ENCODE measurements at regions not wholly inside any gene's neighbourhood (a gene's known extent, or its start where the extent isn't known, plus 50 kb on each side); places are given as distances from the start of the nearest gene placed in this dataset.

DNA sequence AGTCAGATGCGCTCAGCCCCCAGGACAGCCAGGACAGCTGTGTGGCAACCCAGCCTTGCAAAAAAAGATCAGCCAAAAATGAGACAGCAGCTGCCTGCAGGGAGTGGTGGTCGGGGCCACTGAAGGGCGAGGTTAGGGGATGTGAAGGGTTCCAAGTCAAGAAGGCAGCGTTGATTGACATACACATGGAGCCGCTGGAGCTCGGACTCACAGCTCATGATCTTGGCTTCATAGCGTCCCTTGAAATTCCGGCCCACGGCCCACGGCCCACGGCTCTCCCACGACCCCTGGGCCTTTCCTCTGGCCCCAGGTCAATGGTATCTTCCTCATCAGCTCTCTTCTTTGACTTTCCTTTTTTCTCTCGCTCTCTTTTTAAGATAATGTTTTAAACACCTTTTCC is 390.0 kb upstream of the IRX4 start (continued):
- TF ChIP-seq, protein P1, sequence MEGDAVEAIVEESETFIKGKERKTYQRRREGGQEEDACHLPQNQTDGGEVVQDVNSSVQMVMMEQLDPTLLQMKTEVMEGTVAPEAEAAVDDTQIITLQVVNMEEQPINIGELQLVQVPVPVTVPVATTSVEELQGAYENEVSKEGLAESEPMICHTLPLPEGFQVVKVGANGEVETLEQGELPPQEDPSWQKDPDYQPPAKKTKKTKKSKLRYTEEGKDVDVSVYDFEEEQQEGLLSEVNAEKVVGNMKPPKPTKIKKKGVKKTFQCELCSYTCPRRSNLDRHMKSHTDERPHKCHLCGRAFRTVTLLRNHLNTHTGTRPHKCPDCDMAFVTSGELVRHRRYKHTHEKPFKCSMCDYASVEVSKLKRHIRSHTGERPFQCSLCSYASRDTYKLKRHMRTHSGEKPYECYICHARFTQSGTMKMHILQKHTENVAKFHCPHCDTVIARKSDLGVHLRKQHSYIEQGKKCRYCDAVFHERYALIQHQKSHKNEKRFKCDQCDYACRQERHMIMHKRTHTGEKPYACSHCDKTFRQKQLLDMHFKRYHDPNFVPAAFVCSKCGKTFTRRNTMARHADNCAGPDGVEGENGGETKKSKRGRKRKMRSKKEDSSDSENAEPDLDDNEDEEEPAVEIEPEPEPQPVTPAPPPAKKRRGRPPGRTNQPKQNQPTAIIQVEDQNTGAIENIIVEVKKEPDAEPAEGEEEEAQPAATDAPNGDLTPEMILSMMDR (conservative IDR thresholded peaks at IDR 0.05; ENCODE audit: low read depth in 2 of 2) = no peak
- TF ChIP-seq POLR2AphosphoS5 (IDR thresholded peaks at IDR 0.05; ENCODE audit: low read depth) = no peak
- no peak for TF ChIP-seq CREB1 (CRISPR knock-in tag; IDR thresholded peaks at IDR 0.05; ENCODE audit: low read depth)
- TF ChIP-seq EZH2phosphoT487 (IDR thresholded peaks at IDR 0.05; ENCODE audit: unreplicated experiment) = no peak
- TF ChIP-seq STAT1 (IDR thresholded peaks at IDR 0.05; ENCODE audit: unreplicated experiment) = no peak

DNA sequence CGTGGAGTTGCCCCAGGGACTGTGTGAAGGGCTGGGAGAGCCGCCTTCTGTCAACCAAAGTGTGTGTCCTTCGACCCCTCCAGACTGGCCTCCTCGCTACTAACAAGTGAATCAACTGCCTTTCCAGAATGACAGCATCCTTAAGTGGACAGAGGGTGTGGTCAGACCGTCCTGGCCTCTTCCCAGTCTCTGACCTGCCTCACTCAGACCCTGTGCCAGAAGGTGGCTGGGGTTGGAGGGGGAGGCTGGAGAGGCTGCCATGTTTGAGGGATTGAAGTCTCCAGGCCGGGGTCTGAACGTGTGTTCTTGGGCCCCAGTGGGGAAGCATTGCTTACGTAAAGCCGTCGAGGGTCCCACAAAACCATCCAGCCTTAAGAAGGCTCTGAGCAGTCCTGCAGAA is 389.3 kb upstream of the IRX4 start:
- Mint-ChIP-seq H3K36me3 (ENCODE audit: low read depth) (no peaks in the 10 kb centered on the region), H3K4me3 (no peak overlapping the region), H3K9me3 (no peaks in the 10 kb centered on the region), H3K27ac (no peak overlapping the region), H3K4me1 (peaks cover 9% of the 10 kb centered on the region), H3K27me3 (ENCODE audit: insufficient read depth, low read depth, poor library complexity) (peaks cover 5% of the 10 kb centered on the region)
- no peak overlapping the region for H3K4me2 ChIP-seq
- H4K20me1 ChIP-seq (replicated peaks; ENCODE audit: insufficient read depth) = no peaks in the 10 kb centered on the region
- no peak overlapping the region for H3K27ac ChIP-seq (ENCODE audit: low read depth)
- no peaks in the 10 kb centered on the region for H3K27me3 ChIP-seq (ENCODE audit: insufficient read depth)
- ATAC-seq (no peak), DNase-seq (ENCODE audit: low spot score) (no peak)
- H3K9me2 ChIP-seq (ENCODE audit: insufficient read depth) = no peaks in the 10 kb centered on the region
- no peaks in the 10 kb centered on the region for H3K4me1 ChIP-seq (ENCODE audit: insufficient read depth)
- no peaks in the 10 kb centered on the region for H3K36me3 ChIP-seq (ENCODE audit: insufficient read depth)
- H3F3A ChIP-seq (replicated peaks; ENCODE audit: low read depth) = no peaks in the 10 kb centered on the region
- H2AFZ ChIP-seq = no peak overlapping the region
- H3K4me3 ChIP-seq = no peak overlapping the region
- H3K79me2 ChIP-seq (replicated peaks; ENCODE audit: insufficient read depth) = no peaks in the 10 kb centered on the region
- TF ChIP-seq STAT1 (IDR thresholded peaks at IDR 0.05; ENCODE audit: unreplicated experiment) (no peak), CREB1 (CRISPR knock-in tag; IDR thresholded peaks at IDR 0.05; ENCODE audit: low read depth) (no peak), EZH2 (IDR thresholded peaks at IDR 0.05; ENCODE audit: low read depth, unreplicated experiment) (no peak), JUNB (IDR thresholded peaks at IDR 0.05; ENCODE audit: unreplicated experiment) (no peak), EZH2phosphoT487 (IDR thresholded peaks at IDR 0.05; ENCODE audit: unreplicated experiment) (no peak), NANOG (IDR thresholded peaks at IDR 0.05; ENCODE audit: borderline replicate concordance) (no peak), POLR2AphosphoS5 (IDR thresholded peaks at IDR 0.05; ENCODE audit: low read depth) (no peak), ZNF114 (CRISPR knock-in tag; IDR thresholded peaks at IDR 0.05) (no peak), ZNF331 (CRISPR knock-in tag; IDR thresholded peaks at IDR 0.05; ENCODE audit: low read depth) (no peak)
- TF ChIP-seq, protein P2, sequence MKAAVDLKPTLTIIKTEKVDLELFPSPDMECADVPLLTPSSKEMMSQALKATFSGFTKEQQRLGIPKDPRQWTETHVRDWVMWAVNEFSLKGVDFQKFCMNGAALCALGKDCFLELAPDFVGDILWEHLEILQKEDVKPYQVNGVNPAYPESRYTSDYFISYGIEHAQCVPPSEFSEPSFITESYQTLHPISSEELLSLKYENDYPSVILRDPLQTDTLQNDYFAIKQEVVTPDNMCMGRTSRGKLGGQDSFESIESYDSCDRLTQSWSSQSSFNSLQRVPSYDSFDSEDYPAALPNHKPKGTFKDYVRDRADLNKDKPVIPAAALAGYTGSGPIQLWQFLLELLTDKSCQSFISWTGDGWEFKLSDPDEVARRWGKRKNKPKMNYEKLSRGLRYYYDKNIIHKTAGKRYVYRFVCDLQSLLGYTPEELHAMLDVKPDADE (IDR thresholded peaks at IDR 0.05) = no peak
- TF ChIP-seq, protein P3, sequence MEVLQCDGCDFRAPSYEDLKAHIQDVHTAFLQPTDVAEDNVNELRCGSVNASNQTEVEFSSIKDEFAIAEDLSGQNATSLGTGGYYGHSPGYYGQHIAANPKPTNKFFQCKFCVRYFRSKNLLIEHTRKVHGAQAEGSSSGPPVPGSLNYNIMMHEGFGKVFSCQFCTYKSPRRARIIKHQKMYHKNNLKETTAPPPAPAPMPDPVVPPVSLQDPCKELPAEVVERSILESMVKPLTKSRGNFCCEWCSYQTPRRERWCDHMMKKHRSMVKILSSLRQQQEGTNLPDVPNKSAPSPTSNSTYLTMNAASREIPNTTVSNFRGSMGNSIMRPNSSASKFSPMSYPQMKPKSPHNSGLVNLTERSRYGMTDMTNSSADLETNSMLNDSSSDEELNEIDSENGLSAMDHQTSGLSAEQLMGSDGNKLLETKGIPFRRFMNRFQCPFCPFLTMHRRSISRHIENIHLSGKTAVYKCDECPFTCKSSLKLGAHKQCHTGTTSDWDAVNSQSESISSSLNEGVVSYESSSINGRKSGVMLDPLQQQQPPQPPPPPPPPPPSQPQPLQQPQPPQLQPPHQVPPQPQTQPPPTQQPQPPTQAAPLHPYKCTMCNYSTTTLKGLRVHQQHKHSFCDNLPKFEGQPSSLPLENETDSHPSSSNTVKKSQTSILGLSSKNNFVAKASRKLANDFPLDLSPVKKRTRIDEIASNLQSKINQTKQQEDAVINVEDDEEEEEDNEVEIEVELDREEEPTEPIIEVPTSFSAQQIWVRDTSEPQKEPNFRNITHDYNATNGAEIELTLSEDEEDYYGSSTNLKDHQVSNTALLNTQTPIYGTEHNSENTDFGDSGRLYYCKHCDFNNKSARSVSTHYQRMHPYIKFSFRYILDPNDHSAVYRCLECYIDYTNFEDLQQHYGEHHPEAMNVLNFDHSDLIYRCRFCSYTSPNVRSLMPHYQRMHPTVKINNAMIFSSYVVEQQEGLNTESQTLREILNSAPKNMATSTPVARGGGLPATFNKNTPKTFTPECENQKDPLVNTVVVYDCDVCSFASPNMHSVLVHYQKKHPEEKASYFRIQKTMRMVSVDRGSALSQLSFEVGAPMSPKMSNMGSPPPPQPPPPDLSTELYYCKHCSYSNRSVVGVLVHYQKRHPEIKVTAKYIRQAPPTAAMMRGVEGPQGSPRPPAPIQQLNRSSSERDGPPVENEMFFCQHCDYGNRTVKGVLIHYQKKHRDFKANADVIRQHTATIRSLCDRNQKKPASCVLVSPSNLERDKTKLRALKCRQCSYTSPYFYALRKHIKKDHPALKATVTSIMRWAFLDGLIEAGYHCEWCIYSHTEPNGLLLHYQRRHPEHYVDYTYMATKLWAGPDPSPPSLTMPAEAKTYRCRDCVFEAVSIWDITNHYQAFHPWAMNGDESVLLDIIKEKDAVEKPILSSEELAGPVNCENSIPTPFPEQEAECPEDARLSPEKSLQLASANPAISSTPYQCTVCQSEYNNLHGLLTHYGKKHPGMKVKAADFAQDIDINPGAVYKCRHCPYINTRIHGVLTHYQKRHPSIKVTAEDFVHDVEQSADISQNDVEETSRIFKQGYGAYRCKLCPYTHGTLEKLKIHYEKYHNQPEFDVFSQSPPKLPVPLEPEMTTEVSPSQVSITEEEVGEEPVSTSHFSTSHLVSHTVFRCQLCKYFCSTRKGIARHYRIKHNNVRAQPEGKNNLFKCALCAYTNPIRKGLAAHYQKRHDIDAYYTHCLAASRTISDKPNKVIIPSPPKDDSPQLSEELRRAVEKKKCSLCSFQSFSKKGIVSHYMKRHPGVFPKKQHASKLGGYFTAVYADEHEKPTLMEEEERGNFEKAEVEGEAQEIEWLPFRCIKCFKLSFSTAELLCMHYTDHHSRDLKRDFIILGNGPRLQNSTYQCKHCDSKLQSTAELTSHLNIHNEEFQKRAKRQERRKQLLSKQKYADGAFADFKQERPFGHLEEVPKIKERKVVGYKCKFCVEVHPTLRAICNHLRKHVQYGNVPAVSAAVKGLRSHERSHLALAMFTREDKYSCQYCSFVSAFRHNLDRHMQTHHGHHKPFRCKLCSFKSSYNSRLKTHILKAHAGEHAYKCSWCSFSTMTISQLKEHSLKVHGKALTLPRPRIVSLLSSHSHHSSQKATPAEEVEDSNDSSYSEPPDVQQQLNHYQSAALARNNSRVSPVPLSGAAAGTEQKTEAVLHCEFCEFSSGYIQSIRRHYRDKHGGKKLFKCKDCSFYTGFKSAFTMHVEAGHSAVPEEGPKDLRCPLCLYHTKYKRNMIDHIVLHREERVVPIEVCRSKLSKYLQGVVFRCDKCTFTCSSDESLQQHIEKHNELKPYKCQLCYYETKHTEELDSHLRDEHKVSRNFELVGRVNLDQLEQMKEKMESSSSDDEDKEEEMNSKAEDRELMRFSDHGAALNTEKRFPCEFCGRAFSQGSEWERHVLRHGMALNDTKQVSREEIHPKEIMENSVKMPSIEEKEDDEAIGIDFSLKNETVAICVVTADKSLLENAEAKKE (CRISPR knock-in tag; IDR thresholded peaks at IDR 0.05) = no peak
- TF ChIP-seq, protein P1 (conservative IDR thresholded peaks at IDR 0.05; ENCODE audit: low read depth in 2 of 2) = no peak

Measured in GM23338 (cell line).